SK-N-SH treated with all-trans-retinoic acid at 6 μM for 48 hours (cell line): ENCODE measurements at regions not wholly inside any gene's neighbourhood (a gene's known extent, or its start where the extent isn't known, plus 50 kb on each side); places are given as distances from the start of the nearest gene placed in this dataset.

Experiments
- ARNTL ChIP-seq: fragments of 450-650 bp; formaldehyde crosslinking; IDR thresholded peaks from 2 replicates; pipeline ENCODE4 v1.5.0; 2020; ENCODE audit warnings: low read depth, mild to moderate bottlenecking, moderate library complexity, borderline replicate concordance
- BACH2 ChIP-seq: fragments of 250-450 bp; sonication (Bioruptor Pico); IDR thresholded peaks from 2 replicates; pipeline ENCODE4 v1.9.0; 2021; ENCODE audit warnings: mild to moderate bottlenecking, borderline replicate concordance
- GLIS3 ChIP-seq: fragments of 250-450 bp; sonication (Bioruptor Pico); IDR thresholded peaks from 2 replicates; pipeline ENCODE4 v1.5.0; 2020; ENCODE audit warnings: mild to moderate bottlenecking, moderate library complexity
- OSR1 ChIP-seq: fragments of 250-450 bp; sonication (Bioruptor Pico); IDR thresholded peaks from 2 replicates; pipeline ENCODE4 v1.8.0; 2022; ENCODE audit warnings: moderate library complexity, mild to moderate bottlenecking, inconsistent platforms
- ZFP3 ChIP-seq: fragments of 250-450 bp; sonication (Bioruptor Pico); IDR thresholded peaks from 2 replicates; pipeline ENCODE4 v1.5.0; 2020; ENCODE audit warnings: mild to moderate bottlenecking, moderate library complexity
- ZFP30 ChIP-seq: fragments of 450-650 bp; formaldehyde crosslinking; IDR thresholded peaks from 2 replicates; pipeline ENCODE4 v1.5.0; 2022; ENCODE audit warnings: mild to moderate bottlenecking, moderate library complexity
- ZNF8 ChIP-seq: fragments of 450-650 bp; formaldehyde crosslinking; IDR thresholded peaks from 2 replicates; pipeline ENCODE4 v1.5.0; 2020; ENCODE audit warnings: mild to moderate bottlenecking, moderate library complexity
- TF ChIP-seq, protein P1 (sequence below): fragments of 250-450 bp; sonication (Bioruptor Pico); IDR thresholded peaks from 2 replicates; pipeline ENCODE4 v1.8.0; 2020; ENCODE audit warnings: mild to moderate bottlenecking, moderate library complexity, borderline replicate concordance
- TF ChIP-seq, protein P2 (sequence below): fragments of 250-450 bp; sonication (Bioruptor Pico); IDR thresholded peaks from 2 replicates; pipeline ENCODE4 v1.5.1; 2020; ENCODE audit warnings: low read depth, mild to moderate bottlenecking, moderate library complexity
- TF ChIP-seq, protein P3 (sequence below): fragments of 250-450 bp; sonication (Bioruptor Pico); IDR thresholded peaks from 2 replicates; pipeline ENCODE4 v1.5.1; 2021; ENCODE audit warnings: mild to moderate bottlenecking, moderate library complexity

DNA sequence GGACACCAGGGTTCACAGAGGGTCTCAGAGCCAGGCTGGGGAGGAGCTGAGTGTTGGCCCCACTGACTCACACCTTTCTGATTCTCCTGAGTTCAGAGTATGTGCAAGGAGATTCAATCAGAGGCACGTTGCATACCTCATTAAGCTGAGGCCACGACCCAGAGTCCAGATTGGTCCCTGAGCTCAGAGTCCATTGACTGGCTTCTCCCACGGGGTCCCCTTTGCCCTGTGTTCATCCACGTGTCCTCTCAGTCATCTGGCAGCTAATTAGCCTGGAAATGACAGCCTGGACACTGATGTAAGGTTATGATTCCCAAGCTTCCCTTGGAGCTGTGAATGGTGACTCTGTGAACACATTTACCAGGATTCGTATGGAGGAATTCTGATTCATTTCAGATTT lies 267.2 kb downstream of the SH3BP4 start:
- TF ChIP-seq OSR1 (CRISPR knock-in tag) (no peak), ZFP30 (CRISPR knock-in tag) (no peak), BACH2 (no peak), ZNF8 (CRISPR knock-in tag) (no peak), ARNTL (CRISPR knock-in tag) (no peak), ZFP3 (CRISPR knock-in tag) (no peak), GLIS3 (CRISPR knock-in tag) (no peak)
- TF ChIP-seq, protein P1, sequence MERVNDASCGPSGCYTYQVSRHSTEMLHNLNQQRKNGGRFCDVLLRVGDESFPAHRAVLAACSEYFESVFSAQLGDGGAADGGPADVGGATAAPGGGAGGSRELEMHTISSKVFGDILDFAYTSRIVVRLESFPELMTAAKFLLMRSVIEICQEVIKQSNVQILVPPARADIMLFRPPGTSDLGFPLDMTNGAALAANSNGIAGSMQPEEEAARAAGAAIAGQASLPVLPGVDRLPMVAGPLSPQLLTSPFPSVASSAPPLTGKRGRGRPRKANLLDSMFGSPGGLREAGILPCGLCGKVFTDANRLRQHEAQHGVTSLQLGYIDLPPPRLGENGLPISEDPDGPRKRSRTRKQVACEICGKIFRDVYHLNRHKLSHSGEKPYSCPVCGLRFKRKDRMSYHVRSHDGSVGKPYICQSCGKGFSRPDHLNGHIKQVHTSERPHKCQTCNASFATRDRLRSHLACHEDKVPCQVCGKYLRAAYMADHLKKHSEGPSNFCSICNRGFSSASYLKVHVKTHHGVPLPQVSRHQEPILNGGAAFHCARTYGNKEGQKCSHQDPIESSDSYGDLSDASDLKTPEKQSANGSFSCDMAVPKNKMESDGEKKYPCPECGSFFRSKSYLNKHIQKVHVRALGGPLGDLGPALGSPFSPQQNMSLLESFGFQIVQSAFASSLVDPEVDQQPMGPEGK (CRISPR knock-in tag): no peak
- TF ChIP-seq, protein P2, sequence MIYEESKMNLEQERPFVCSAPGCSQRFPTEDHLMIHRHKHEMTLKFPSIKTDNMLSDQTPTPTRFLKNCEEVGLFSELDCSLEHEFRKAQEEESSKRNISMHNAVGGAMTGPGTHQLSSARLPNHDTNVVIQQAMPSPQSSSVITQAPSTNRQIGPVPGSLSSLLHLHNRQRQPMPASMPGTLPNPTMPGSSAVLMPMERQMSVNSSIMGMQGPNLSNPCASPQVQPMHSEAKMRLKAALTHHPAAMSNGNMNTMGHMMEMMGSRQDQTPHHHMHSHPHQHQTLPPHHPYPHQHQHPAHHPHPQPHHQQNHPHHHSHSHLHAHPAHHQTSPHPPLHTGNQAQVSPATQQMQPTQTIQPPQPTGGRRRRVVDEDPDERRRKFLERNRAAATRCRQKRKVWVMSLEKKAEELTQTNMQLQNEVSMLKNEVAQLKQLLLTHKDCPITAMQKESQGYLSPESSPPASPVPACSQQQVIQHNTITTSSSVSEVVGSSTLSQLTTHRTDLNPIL (CRISPR knock-in tag): no peak
- TF ChIP-seq, protein P3, sequence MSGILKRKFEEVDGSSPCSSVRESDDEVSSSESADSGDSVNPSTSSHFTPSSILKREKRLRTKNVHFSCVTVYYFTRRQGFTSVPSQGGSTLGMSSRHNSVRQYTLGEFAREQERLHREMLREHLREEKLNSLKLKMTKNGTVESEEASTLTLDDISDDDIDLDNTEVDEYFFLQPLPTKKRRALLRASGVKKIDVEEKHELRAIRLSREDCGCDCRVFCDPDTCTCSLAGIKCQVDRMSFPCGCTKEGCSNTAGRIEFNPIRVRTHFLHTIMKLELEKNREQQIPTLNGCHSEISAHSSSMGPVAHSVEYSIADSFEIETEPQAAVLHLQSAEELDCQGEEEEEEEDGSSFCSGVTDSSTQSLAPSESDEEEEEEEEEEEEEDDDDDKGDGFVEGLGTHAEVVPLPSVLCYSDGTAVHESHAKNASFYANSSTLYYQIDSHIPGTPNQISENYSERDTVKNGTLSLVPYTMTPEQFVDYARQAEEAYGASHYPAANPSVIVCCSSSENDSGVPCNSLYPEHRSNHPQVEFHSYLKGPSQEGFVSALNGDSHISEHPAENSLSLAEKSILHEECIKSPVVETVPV (CRISPR knock-in tag): no peak
